HG03565 (cell line): ENCODE measurements at regions not wholly inside any gene's neighbourhood (a gene's known extent, or its start where the extent isn't known, plus 50 kb on each side); places are given as distances from the start of the nearest gene placed in this dataset.
"Not testable (repeated sequence)": the region's sequence is repeated elsewhere in the genome, so short reads cannot be mapped to it uniquely, and the experiment has no call there.

Experiments used
- ATAC-seq: cut with Tn5 transposase; IDR thresholded peaks from one replicate; pipeline ENCODE4 v1.9.1; 2021; ENCODE audit warnings: mild to moderate bottlenecking, moderate library complexity; ENCODE audit not compliant: unreplicated experiment

DNA sequence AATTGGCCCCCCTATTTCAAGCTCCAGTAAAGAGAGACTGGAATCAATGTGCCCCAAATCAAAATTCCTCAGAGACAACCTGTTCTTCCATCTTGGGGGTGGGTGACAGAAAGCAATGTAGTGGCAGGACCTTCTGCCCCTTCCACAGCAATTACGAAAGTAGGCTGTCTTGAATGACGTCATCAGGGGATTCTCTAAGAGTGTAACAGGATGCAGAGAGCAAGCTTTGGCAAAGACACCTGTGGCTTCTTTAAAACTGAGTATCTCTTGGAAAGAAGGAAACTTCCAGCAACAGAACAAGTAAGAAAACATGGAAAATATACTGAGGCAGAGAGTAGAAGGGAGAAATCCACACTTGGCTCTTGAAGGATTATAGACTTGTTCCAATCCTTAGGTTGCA, 247.6 kb upstream of the PDE4D start:
- no peak for ATAC-seq

DNA sequence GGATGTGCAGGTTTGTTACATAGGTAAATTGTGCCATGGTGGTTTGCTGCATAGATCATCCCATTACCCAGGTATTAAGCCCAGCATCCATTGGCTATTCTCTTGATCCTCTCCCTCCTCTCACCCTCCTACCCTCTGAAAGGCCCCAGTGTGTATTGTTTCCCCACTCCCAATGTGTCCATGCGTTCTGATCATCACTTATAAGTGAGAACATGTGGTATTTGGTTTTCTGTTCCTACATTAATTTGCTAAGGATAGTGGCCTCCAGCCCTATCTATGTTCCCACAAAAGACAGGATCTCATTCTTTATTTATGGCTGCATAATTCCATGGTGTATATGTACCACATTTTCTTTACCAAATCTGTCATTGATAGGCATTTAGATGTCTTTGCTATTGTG, 243.3 kb upstream of the PDE4D start:
- no peak for ATAC-seq

DNA sequence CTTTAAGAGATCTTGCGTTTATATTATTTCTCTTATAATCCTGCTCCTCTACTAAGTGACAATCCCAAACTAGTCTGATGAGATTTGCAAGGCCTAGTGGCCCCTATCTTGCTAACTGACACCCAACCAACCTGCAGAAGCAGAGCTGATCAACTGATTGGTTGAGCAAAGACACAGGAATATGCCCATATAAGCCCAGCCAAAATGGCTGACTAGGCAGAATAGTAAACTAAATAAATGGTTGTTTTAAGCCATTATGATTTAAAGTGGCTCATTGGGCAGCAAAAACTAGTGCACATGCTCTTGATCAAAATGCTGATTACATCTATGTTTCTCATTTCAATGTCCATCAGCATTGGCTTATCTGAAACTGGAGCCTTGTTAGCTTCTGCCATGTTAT, 238.0 kb upstream of the PDE4D start:
- no peak for ATAC-seq

DNA sequence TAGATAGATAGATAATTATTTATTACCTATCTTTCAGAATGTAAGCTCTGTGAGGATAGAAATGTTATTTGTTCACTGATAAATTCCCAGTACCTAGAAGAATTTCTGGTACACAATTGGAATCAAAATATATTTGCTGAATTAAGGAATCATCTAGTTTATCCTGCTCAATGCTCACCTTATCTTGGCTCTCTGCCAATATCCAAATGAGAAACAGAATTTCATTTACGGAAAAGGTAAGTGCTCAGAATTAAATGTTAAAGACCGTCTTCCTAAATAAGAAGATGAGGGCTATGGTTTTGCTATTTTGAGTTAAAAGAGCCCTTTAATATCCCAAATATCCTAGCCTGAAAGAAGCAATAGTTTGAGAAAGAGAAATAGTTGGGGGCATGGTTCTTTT, 232.1 kb upstream of the PDE4D start:
- no peak for ATAC-seq

DNA sequence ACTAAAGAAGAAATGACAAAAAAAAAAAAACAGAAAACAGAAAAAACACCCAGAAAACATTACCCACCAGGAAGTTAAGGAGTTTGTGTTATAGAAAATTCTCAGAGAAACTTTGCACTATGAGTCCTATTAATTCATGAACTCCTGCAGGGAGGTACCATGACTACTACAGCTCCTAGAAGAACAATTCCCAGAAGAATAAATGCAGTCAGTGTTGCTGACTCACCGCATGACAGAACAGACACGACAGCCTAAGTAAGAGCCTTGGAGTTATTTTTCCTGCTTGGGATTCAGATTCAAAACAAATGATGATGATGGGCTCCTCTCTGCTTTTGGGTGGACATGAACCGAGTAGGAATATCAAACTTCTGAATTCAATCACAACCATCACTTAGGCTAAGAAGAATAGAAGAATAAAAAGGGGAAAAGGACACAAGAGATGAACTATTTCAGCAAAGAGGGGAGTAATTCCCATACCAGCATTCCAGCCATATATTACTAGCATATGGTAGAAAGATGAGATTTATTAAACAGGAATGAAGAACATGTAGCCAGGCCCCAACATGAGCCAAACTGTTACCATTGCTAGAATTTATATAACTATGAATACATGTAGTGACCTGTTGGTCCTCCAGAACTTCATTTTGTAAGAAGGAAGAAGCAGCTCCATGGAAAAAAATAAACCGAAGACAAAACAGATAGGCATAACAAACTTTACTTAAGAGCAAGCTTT, 209.6 kb upstream of the PDE4D start:
- no peak for ATAC-seq

DNA sequence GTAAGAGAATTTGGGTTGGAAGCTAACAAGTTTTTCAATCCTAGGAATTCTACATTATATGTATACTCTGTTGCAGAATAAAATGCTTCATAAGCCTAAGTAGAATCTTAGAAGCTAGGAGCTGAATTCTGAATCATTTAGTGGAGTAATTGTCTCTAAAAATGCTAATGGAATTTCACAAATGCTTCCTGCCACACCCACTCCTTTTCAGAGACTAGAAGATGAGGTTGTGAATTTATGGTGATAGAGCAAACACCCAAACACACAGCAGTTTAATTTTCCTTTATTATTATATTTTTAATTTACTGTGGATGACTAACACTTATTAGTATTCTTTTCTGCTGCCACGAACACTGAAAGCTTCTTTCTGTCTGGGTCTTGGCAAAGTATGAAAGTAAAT, 208.0 kb upstream of the PDE4D start:
- ATAC-seq: no peak

DNA sequence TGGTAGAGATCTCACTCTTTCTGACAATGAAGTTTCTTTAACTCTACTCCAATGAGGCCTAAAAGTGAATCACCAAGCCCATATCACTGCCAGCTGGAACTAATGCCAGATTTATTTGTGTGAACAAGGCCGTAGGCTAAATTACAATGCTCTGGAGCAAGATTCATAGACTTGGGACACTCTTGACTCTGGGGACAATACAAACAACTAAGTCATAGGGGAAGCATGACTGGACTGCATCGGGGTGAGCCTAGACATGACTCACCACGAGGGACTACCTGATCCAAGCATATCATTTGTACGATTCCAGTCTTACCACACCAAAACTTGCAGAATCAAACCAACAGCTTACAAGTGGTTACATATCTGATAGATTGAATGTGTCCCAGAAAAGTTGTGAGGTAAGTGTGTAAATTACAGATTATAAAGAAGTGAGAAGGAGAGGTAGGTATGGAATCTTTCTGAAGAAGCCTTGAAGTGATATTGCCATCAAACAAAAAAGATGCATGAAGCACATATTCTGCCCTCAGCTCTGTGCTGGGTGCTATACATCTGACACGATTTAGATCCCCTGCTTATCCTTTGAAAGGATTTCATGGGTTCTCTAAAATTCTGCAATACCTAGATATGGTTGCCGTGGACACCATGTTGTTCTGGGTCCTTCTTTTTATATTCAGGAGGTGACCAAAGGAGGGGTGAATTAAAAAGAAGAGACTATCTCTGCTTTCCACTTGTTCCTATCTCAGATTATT, 199.3 kb upstream of the PDE4D start:
- no peak for ATAC-seq

DNA sequence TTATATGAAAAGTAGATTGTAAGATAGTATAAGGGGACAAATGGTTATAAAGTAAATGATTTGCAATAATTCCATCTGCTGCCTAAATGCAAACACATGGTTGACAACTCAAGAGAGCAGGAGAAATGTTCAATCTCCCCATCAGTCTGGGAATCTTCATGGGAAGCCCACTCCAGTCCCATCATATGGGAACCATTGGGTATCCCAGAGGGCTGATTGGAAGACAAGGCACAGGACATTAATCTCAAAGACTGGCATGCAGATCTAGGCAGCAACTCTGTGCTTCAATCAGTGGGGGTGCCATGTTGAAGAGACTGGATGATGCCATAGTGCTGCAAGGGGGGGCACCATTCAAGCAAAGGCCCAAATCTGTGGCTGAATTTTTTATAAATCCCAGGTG, 193.1 kb upstream of the PDE4D start:
- ATAC-seq: no peak

DNA sequence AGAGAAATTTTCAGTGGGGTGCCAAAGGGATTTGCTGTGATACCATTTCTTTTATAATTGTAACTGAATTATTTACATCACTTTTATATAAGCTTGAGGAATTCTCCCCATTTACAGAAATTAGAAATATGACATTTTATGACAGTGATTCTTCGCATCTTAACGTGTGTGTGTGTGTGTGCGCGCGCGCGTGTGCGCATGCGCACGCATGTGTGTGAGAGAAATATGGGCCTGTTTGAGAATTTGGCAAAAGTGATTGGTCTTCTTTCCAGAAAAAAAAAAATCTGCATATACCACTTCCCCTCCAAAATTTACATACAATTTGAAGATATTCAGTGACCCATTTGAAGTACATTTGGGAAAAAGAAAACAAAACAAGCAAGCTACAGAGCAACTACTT, 190.7 kb upstream of the PDE4D start:
- no peak for ATAC-seq

DNA sequence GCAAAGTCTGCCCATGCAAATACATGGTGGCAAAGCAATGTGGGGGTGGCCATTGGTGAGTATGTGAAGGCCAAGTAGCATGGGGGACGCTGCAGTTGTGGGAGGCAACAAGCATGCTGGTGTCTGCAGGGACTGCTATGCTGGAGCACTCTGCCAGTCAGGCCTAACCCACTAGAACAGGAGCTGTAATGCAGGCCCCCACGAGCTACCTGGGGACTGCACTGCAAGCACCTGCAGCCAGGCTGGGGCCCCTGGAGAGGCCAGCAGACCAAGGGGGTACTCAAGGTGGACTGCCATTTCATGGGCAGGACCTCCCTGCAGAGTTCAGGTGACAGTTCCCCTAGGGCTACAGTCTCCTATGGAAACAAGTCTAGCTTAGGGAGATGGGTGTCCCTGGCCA, 183.8 kb upstream of the PDE4D start:
- ATAC-seq: no peak

DNA sequence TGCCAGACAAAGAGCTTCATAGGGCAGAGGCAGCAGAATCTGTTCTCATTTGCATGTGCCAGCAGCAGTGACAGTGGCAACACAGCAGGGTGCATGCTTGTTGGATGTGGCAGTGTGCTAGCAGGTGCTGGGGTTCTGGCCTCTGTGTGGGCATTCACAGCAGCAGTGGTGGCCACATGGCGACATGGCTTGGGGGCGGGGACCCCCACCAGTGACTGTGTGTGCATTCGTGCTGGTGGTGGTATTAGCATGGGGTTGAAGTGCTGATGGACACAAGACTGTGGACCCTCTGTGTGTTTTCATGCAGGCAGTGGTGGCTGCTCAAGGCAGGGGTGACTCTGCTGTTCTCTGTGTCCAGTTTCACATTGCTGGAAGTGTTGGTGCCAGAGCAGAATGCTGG, 183.2 kb upstream of the PDE4D start:
- no peak for ATAC-seq

DNA sequence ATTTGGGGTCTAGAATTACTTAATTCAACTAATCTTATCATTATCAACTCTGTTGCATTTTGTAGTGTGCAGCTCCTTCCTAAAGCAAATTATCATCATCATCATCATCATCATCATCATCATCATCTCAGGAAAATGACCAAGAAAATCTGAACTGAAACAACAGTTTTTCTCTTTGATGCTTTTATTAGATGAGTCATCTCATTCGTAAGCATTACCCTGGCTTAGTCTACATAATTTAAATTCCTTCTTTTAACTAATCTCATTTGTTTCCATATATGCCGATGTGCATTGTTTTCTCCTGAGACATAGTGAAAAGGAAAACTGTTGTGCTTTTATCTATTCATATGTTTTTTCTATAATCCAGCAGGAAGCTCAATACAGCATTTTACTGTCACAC, 173.0 kb upstream of the PDE4D start:
- ATAC-seq: no peak

DNA sequence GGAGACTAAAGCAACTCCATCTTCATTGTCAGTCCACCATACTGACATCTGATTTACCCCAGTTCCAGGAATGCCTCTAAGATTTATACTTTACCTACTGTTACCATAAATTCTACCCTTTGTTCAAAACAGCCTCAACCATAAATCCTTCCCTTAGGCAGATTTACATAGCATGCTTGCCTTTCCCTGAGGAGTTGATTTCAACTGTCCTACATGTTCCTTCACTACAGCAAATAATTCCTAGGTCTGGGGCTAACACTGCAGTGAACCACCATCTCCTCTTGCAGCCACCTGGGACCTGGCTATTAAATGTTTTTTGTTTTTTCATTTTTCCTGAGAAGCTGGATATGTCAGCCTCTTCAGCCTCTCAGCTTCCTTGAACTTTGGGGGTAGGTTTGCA, 166.9 kb upstream of the PDE4D start:
- no peak for ATAC-seq

DNA sequence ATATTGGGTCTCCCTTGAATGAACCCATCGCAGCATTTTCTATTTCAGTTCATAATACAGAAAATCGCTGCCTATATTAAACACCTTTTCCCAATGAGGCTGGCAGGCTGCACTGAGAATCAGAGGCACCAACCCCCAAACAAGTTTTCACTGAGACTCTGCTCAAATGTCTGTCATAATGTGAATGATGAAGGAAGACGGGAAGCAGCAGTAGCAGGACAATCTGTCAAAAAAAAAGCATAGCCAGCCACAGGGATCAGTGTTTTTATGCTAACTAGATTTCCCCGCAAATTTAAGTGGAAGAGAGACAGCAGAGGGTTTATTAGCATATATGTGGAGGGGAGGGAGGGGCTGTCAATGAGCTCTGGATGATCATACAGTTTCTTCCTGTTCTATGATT, 162.7 kb upstream of the PDE4D start:
- no peak for ATAC-seq

DNA sequence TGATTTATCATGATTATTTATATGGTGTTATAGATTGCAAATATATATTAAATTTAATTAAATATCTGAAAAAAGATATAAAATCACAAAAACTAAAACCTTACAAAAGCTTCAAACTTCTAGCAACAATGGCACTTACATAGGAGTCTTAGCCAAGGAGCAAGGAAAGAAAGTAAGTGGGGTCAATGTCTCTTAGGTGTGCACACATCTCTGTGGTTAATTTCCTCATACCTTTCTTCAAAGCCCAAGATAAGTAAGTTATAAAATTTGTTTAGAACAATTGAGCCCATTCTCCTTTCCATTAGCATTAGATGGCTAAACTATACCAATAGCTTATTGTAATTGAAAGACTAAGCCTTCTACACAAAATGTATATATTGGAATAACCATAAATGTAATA, 161.6 kb upstream of the PDE4D start:
- no peak for ATAC-seq

DNA sequence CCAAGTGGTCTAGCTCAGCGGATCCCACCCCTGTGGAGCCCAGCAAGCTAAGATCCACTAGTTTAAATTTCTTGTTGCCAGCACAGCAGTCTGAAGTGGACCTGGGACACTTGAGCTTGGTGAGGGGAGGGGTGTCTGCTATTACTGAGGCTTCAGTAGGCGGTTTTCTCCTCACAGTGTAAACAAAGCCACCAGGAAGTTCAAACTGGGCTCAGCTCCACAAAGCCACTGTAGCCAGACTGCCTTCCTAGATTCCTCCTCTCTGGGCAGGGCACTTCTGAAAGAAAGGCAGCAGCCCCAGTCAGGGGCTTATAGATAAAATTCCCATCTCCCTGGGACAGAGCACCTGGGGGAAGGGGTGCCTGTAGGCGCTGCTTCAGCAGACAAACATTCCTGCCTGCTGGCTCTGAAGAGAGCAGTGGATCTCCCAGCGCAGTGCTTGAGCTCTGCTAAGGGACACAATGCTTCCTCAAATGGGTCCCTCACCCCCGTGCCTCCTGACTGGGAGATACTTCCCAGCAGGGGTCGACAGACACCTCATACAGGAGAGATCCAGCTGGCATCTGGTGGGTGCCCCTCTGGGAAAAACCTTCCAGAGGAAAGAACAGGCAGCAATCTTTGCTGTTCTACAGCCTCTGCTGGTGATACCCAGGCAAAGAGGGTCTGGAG, 148.6 kb upstream of the PDE4D start:
- ATAC-seq: not testable (repeated sequence)

DNA sequence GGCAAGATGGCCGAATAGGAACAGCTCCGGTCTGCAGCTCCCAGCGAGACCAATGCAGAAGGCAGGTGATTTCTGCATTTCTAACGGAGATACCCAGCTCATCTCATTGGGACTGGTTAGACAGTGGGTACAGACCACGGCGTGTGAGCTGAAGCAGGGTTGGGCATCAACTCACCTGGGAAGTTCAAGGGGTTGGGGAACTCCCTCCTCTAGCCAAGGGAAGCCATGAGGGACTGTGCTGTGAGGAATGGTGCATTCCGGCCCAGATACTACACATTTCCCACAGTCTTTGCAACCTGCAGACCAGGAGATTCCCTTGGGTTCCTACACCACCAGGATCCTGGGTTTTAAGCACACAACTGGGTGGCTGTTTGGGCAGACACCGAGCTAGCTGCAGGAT, 148.0 kb upstream of the PDE4D start:
- not testable (repeated sequence) for ATAC-seq

DNA sequence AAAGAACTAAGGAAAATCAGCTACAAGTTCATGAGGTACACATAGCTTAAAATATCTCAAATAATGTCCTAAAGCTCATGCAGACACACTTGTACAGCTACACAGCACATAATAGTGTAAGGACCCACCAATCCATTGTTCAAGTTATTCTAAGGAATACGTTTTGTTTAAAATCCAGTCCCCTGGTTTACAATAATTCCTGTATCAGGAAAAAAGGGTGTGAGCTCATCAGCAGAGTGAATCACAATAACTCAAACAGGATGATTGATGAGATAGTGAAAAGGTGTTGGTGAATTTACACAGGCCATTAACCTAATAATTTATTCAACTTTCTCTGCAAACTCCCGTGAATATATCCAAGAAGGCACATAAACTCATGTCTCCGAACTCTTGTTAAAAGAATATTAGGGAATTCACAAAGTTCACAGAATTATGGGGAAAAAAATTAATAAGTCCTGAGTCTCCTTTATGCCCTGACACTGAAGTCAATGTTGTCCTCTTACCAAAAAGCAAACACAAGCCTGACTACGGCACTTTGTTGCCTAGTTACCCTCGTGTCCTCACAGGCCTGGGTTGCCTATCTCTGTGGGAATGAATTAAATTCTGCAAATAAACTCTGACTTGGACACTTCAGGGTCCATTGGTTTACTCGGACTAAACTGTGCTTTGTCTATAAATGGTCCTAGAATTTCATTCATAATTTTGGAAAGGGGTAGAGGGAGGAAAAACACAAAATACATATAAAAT, 142.8 kb upstream of the PDE4D start:
- no peak for ATAC-seq

DNA sequence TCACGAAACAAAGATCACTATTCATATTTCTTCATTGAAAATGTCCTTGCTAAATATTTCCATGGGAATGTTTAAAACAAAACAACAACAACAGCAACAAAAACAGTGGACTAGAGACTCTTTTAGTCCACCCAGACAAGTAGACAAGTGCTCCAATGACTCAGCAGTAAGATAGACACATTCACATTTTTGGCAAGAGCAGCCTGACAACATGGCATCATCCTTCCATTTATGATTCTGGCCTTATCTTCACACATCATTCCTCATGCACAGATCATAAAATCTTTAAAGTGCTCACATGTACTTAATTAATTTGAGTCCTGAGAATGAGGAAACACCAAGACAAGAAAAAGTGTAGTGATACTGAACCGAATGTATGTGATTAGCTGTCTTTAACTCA, 132.6 kb upstream of the PDE4D start:
- ATAC-seq: no peak

DNA sequence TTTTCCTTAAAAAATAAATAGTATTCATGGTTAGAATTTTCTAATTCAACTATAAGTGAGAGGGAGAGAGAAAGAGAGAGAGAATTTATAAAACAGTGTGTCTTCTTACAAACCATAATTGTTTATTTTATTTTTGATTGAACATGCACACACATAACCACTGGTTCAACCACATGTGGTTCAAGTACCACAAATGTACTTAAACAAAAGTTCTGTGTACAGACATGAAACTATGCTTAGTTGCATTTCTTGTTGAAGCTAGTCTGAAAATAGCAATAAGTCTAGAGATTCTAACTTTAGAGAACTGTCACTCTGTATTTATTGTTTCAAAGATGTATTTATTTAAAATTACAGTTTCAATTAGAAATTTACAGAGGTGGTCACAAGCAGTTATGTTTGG, 130.6 kb upstream of the PDE4D start:
- ATAC-seq: no peak

DNA sequence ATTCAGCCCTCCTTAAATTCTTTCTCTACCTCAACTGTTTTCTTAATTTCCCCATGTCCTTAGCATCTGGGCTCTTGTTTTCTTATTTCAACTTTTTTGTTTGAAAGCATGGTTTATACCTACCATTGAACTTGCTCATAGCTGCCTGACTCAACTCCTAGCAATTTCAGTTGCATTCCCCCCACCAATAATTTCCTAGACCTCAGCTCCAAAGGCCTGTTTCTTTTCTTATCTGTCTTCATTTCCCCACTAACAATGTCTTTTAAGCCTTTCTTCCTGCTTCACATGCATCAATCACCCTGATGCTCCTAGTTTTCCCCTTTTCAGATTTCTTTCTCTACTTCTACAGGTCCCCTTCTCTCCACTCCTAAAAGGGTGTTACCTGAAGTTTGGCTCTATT, 129.7 kb upstream of the PDE4D start:
- ATAC-seq: no peak

DNA sequence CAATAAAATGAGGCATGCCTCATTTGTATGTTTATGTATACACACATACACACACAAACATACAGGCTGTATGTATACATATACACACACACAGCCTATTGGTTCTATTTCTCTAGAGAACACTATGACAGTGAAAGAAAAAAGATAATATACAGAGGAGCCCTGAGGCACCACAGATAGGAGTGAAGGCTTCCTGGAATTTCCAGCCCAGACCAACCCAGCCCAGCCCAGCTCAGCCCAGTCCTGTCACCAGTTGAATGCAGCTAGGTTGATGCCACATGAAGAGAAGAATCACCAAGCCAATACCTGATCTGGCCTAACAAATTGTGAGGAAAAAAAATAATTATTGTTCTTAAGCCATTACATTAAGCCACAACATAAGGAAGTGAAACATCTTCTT, 126.9 kb upstream of the PDE4D start:
- ATAC-seq: no peak
